ENCODE measurements at regions not wholly inside any gene's neighbourhood (a gene's known extent, or its start where the extent isn't known, plus 50 kb on each side); places are given as distances from the start of the nearest gene placed in this dataset.

GRCh38 chr3:116614795-116615362 is 94.7 kb upstream of the TUSC7 start:
- TF ChIP-seq CTCF (IDR thresholded peaks at IDR 0.05): peak in 1 of 4 donors; percentile 10
- no peak for TF ChIP-seq POLR2A (IDR thresholded peaks at IDR 0.05)
